C4-2B (cell line): ENCODE measurements at regions not wholly inside any gene's neighbourhood (a gene's known extent, or its start where the extent isn't known, plus 50 kb on each side); places are given as distances from the start of the nearest gene placed in this dataset.

Source experiments
- CTCF ChIP-seq: fragments of 450-650 bp; conservative IDR thresholded peaks from 2 replicates; pipeline ENCODE4 v1.5.1; 2017; ENCODE audit warnings: mild to moderate bottlenecking
- ZFX ChIP-seq: fragments of 450-650 bp; IDR thresholded peaks from 2 replicates; pipeline ENCODE4 v1.6.1; 2017

GRCh38 chr17:72387487-72387886 is 266.7 kb downstream of the SOX9 start:
- TF ChIP-seq CTCF: no peak
- no peak for TF ChIP-seq ZFX
